ENCODE measurements at regions not wholly inside any gene's neighbourhood (a gene's known extent, or its start where the extent isn't known, plus 50 kb on each side); places are given as distances from the start of the nearest gene placed in this dataset.

GRCh38 chr16:9251026-9251425 lies 159.6 kb downstream of the HAPSTR1 start:
- DNase-seq (ENCODE audit: low read depth in 2 of 2): no peak

GRCh38 chr16:9254863-9255262 lies 163.4 kb downstream of the HAPSTR1 start:
- no peak for DNase-seq (ENCODE audit: low read depth in 2 of 2)

- DNase-seq (ENCODE audit: low read depth in 2 of 2): no peak
Observed at GRCh38 chr16:9256196-9256595, 164.8 kb downstream of the HAPSTR1 start.

DNA sequence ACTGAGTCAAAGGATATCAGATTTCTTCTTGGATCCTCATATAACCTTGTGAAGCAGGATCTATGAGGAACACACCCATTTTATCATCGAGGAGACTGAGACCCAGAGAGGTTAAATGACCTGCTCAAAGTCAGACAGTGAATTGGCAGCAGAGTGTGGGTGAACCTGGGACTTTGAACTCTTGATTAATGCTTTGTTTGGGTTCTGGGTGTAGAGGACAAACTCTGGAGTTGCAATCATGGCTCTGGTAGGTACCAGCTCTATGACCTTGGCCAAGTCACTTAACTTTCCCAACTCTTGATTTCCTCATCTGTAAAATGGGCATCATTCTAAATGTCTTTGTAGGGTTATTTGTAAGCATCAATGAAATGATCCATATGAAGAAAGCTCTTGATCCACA lies 166.4 kb downstream of the HAPSTR1 start:
- DNase-seq (ENCODE audit: low read depth in 2 of 2): no peak

DNA sequence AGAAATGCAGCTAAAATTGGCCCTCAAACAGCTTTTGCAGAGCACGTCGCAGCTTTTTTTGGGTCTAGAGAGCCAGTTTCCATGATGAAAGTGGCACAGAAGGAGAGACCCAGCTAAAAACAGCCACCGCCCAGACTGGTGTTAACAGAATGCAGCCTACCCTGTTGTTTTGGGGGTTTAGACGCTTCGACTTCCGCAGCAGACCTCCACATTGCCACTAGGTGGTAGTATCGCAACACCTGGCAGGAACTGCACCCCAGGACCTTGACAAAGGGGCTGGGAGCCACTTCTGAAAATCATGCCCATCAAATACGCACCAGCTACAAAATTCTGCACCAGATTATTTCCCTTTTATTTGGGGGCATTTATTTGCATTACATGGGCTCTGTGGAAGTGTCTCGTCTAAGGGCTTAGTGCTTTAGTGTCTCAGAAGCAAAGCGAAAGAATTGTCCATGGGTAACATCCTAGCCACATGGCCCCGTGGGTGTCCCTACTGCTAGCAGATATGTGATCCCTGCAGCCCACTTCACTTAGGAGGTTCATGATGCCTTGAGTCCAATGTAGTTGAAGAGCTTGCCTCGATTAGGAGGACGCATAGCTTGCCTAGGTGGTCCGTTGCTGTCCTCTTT lies 167.1 kb downstream of the HAPSTR1 start:
- peak in 1 of 2 donors; percentile 14 for DNase-seq (ENCODE audit: low read depth in 2 of 2)

DNA sequence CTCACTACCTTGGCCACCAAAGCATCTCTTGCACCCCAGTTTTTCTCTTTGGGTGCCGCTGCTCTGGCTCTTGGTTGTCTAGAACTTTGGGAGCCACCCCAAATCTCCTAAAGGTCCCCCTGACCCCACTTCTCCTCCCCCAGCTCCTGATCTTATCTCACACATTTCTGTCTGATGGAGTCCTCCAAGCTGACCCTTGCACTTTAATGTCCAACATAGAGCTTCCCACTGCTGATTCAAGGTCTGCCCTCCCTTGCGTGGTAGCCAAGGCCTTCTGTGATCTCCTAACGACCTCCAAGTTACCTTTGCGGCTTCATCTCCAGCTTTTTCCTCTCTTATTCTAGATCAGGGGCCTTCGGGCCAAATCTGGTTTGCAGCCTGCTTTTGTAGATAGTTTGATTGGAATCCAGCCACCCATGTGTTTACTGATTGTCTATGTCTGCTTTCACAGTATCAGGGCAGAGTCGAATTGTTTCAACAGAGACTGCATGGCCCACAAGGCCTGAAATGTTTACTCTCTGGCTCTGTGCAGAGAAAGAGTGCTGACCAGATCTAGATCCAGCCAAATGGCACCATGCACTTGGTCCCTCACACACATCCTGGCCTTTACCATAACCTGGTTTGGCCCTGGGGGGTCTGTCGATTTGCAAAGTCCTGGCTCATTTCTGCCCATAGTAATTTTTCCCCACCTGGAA lies 168.6 kb downstream of the HAPSTR1 start:
- no peak for DNase-seq (ENCODE audit: low read depth in 2 of 2)

DNA sequence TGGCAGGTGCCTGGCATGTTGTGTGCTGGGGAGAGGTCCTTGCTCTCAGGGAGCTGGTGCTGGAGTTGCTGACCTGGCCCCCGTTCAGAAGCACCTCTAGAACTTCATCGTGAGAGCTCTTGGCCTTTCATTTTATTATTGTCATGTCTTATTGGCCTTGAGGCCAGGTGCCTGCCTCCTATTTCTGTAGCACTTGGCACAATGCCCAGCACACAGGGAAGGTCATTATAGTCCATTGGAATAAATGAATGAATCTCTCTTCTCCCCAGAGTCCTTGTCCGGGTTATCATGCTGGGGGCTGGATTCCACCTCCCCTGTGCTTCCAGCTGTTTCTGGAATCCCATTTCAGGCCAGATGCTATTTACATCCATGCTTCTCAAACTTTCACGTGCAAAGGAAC lies 169.2 kb downstream of the HAPSTR1 start:
- DNase-seq (ENCODE audit: low read depth in 2 of 2): no peak

DNA sequence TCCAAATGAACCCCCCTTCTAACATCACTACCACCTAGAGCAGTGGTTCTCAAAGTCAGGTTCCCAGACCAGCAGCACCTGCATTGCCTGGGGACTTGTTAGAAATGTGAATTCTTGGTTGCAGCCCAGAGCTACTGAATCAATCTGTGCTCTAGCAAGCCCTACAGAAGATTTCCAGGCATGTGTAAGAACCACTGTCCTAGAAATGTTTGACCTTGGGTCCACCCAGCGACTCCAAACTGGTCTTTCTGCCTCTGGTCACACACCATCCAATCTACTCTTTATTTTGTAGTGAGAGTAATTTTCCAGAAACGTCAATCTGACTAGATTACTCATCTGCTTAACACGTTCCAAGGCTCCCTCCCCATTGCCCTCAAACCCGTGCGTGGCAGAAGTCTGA lies 169.9 kb downstream of the HAPSTR1 start:
- no peak for DNase-seq (ENCODE audit: low read depth in 2 of 2)

- no peak for DNase-seq (ENCODE audit: low read depth in 2 of 2)
Observed at GRCh38 chr16:9262941-9263715, 171.7 kb downstream of the HAPSTR1 start.

DNA sequence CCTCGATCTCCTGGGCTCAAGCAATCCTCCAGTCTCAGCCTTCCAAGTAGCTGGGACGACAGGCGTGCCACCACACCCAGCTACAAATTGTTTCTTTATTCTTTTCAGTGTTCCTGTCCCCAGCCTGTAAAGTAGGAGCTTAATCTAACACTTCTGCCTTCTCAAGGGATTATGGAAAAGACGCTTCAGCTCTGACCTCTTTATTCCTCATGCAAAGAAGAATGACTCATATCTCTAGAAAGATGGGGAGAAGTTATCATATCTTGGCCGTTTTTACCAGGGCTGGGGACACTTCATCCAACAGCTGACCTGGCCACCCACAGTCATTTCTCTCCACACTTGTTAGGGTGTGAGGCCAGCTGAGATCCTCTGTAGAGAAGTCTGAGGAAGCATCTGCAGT lies 172.6 kb downstream of the HAPSTR1 start:
- DNase-seq (ENCODE audit: low read depth in 2 of 2): no peak

DNA sequence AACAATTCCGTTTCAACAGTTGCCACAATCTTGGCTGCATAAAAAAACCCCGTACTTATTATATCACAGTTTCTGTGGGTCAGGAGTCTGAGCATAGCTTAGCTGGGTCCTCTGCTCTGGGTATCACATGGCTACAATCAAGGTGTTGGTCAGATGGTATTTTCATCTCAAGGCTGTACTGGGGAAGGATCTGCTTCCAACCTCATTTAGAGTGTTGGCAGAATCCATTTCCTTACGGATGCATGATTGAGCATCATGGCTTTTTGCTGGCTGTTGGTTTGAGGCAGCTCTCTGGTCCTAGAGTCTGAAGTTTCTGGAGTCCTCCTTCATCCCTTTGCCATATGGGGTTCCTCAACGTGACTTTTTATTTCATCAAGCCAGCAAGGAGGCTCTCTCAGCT lies 177.0 kb downstream of the HAPSTR1 start:
- DNase-seq (ENCODE audit: low read depth in 2 of 2): no peak

DNA sequence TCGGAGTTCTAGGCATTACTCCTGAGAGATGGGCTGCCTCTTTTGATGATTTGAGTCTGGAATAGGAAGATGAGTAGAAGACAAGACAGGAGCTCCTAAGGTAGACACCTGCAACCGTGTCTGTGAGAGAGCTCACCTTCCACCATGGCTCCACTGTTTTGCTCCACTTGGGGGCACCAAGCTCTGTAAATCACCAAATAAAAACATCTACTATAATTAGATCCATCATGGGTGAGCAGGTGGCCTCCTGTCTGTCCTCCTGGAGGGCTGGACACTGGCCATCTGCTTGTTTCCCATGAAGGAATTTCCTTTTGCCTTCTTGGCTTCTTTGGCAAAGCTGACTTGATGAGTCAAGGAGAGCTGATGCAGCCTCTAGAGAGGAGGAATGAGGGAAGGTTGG lies 179.0 kb downstream of the HAPSTR1 start:
- DNase-seq (ENCODE audit: low read depth in 2 of 2): no peak

GRCh38 chr16:9270941-9271340 lies 179.5 kb downstream of the HAPSTR1 start:
- DNase-seq (ENCODE audit: low read depth in 2 of 2): no peak

GRCh38 chr16:9271841-9272240 lies 180.4 kb downstream of the HAPSTR1 start:
- no peak for DNase-seq (ENCODE audit: low read depth in 2 of 2)

GRCh38 chr16:9275377-9275776 lies 183.9 kb downstream of the HAPSTR1 start:
- DNase-seq (ENCODE audit: low read depth in 2 of 2): no peak

- DNase-seq (ENCODE audit: low read depth in 2 of 2): no peak
Observed at GRCh38 chr16:9275816-9276354, 184.4 kb downstream of the HAPSTR1 start.

GRCh38 chr16:9279291-9280068 lies 188.0 kb downstream of the HAPSTR1 start:
- no peak for DNase-seq (ENCODE audit: low read depth in 2 of 2)

- DNase-seq (ENCODE audit: low read depth in 2 of 2): no peak
Observed at GRCh38 chr16:9280069-9280466, 188.6 kb downstream of the HAPSTR1 start.

GRCh38 chr16:9286930-9287329 lies 195.5 kb downstream of the HAPSTR1 start:
- no peak for DNase-seq (ENCODE audit: low read depth in 2 of 2)

- DNase-seq (ENCODE audit: low read depth in 2 of 2): no peak
Observed at GRCh38 chr16:9296271-9296590, 204.8 kb downstream of the HAPSTR1 start.

- DNase-seq (ENCODE audit: low read depth in 2 of 2): peak in 1 of 2 donors; percentile 2
Observed at GRCh38 chr16:9297437-9298113, 206.1 kb downstream of the HAPSTR1 start.
